A673 (cell line): ENCODE measurements at regions not wholly inside any gene's neighbourhood (a gene's known extent, or its start where the extent isn't known, plus 50 kb on each side); places are given as distances from the start of the nearest gene placed in this dataset.

Source experiments
- CTCF ChIP-seq: fragments of 300-800, 200-600 bp; sonication (generic); conservative IDR thresholded peaks from 2 replicates; pipeline ENCODE4 v1.5.1; 2017; ENCODE audit warnings: low read depth, mild to moderate bottlenecking, antibody characterized with exemption, low read length, moderate library complexity, mixed read lengths
- EZH2 ChIP-seq: fragments of 200-600 bp; sonication (generic); IDR thresholded peaks from 2 replicates; pipeline ENCODE4 v1.6.1; 2017; ENCODE audit warnings: borderline replicate concordance, low read depth, mild to moderate bottlenecking, mixed read lengths, antibody characterized with exemption, low read length; ENCODE audit not compliant: poor library complexity, severe bottlenecking

DNA sequence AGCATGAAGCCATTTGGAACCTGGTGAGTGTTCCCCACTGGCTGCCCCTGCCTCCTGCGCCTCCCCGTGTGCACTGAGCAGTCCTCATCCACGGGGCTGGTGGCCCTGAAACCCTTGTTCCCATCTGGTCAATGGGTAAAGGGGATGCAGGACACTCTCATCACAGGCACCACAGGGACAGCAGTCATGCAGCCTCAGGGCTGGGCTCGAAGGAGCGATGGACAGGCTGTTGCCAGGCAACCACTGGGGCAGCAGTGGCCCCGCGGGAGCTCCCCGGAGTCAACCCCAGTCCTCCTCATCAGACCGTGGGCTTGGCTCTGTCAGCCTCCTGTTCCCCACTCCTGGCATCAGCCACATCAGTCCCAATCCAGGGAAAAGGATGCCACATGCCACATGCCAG lies 509.5 kb downstream of the EIPR1 start:
- no peak for TF ChIP-seq CTCF
- no peak for TF ChIP-seq EZH2
